ENCODE measurements at regions not wholly inside any gene's neighbourhood (a gene's known extent, or its start where the extent isn't known, plus 50 kb on each side); places are given as distances from the start of the nearest gene placed in this dataset.

DNA sequence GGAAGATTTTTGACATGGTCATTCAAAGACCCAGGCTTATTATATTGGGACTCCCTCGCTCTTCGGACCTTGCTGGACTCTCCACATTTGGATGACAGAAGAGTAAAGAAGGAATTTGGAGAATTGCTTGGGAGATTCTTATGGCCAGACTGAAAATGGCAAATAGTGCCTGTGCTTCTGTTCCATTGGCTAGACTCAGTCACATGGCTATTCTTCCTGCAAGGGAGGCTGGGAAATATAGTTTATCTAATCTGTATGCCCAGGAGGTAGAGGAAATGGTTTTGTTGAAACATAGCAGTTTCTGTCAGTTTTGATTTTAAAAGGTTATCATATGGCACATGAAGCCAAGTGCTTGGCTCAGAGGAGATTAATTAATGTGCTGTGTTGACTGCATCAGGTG, 286.6 kb upstream of the JAG1 start:
- BruUV-seq (replicated peaks), result no TSS peak
- in situ Hi-C loops (cut with MboI) (no loop called here), intact Hi-C loops (cut with micrococcal nuclease; ENCODE audit: unreplicated experiment) (no loop called here)
- Histone ChIP-seq H4K20me1 (ENCODE audit: control insufficient read depth, insufficient read depth) (no peaks in the 10 kb centered on the region), H3K9me3 (replicated peaks; ENCODE audit: control insufficient read depth, insufficient read depth, low read length) (no peaks in the 10 kb centered on the region), H3K4me2 (ENCODE audit: control insufficient read depth, insufficient read depth) (no peak overlapping the region), H3K4me3 (no peak overlapping the region), H2AFZ (ENCODE audit: control insufficient read depth, low read depth, low read length) (no peak overlapping the region), H3K27ac (ENCODE audit: control insufficient read depth, insufficient read depth) (no peak overlapping the region), H3K79me2 (ENCODE audit: control insufficient read depth, insufficient read depth, low read length) (no peaks in the 10 kb centered on the region), H3K4me1 (ENCODE audit: control insufficient read depth, insufficient read depth, low read length) (no peaks in the 10 kb centered on the region), H3K27me3 (replicated peaks in 1 of 2; ENCODE audit: control insufficient read depth in 2 of 2, insufficient read depth in 2 of 2, low read length in 1 of 2) (no peaks in the 10 kb centered on the region), H3K9ac (ENCODE audit: control insufficient read depth, insufficient read depth, low read length) (no peak overlapping the region), H3K36me3 (ENCODE audit: control insufficient read depth in 2 of 2, insufficient read depth in 2 of 2, low read length in 1 of 2) (no peaks in the 10 kb centered on the region)
- ChIA-PET SMC1A (ENCODE audit: uncharacterized antibody, unreplicated experiment) (interaction anchor here (0.7 kb wide), 1 partner anchor 90 kb away, joined by 3 read pairs; no protein-coding TSS in a partner anchor), CTCF (interaction anchor here (1.0 kb wide), 1 partner anchor 178 kb away, joined by 4 read pairs; no protein-coding TSS in a partner anchor), RAD21 (ENCODE audit: unreplicated experiment) (no interaction called here), POLR2A (no interaction called here)
- no peak for FAIRE-seq
- no peak for DNase-seq (ENCODE audit: low read depth, low spot score)
- TF ChIP-seq SMAD5 (IDR thresholded peaks at IDR 0.05; ENCODE audit: low read depth) (no peak), ZNF217 (IDR thresholded peaks at IDR 0.05) (no peak)
- 20% methylated on average over 2 of the region's 2 CpGs for WGBS (ENCODE audit: insufficient coverage, insufficient replicate concordance, low lambda C conversion rate, missing lambda C conversion rate)
- no peak for ATAC-seq

DNA sequence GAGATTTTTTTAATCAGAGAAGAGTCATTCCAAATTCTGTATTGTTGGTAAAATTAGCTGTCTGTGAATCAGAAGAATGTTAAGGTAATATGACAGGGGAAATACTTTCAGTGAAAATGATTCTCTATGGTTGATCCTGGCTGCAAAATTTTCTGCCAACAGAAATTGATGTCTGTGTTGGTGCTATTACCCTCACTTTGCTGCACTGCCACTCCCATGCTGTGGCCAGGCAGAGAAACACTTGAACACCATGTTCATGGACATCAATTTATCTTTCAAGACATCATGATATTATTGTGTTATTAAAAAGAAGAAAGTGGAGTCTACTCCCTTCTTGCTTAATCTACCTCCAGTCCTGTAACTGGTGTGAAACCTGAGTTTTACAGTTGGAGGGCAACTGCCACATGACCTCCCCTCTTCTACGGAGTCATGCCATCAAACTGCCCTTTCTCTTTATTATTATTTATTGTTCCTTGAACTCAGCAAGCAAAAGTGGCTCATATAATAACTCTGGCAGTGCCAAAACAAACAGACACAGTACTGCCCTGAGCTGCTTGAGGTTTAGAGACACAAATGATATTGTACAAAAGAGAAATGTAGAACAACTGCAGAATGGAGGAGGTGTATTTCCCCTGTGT, 288.0 kb upstream of the JAG1 start:
- intact Hi-C loops (cut with micrococcal nuclease; ENCODE audit: unreplicated experiment) (no loop called here), in situ Hi-C loops (cut with MboI) (no loop called here)
- Histone ChIP-seq H3K79me2 (ENCODE audit: control insufficient read depth, insufficient read depth, low read length) (no peaks in the 10 kb centered on the region), H3K4me1 (ENCODE audit: control insufficient read depth, insufficient read depth, low read length) (no peaks in the 10 kb centered on the region), H3K27ac (ENCODE audit: control insufficient read depth, insufficient read depth) (no peak overlapping the region), H3K36me3 (ENCODE audit: control insufficient read depth in 2 of 2, insufficient read depth in 2 of 2, low read length in 1 of 2) (no peaks in the 10 kb centered on the region), H3K4me2 (ENCODE audit: control insufficient read depth, insufficient read depth) (no peak overlapping the region), H3K9me3 (replicated peaks; ENCODE audit: control insufficient read depth, insufficient read depth, low read length) (no peaks in the 10 kb centered on the region), H2AFZ (ENCODE audit: control insufficient read depth, low read depth, low read length) (no peak overlapping the region), H3K4me3 (no peak overlapping the region), H3K27me3 (replicated peaks in 1 of 2; ENCODE audit: control insufficient read depth in 2 of 2, insufficient read depth in 2 of 2, low read length in 1 of 2) (no peaks in the 10 kb centered on the region), H3K9ac (ENCODE audit: control insufficient read depth, insufficient read depth, low read length) (no peak overlapping the region), H4K20me1 (ENCODE audit: control insufficient read depth, insufficient read depth) (no peaks in the 10 kb centered on the region)
- no TSS peak for BruUV-seq (replicated peaks)
- POLR2A ChIA-PET, result no interaction called here
- SMC1A ChIA-PET (ENCODE audit: uncharacterized antibody, unreplicated experiment), result no interaction called here
- FAIRE-seq (no peak), ATAC-seq (no peak), DNase-seq (ENCODE audit: low read depth, low spot score) (no peak)
- no peak for TF ChIP-seq SIX5 (IDR thresholded peaks at IDR 0.05; ENCODE audit: low read depth, low read length, severe bottlenecking)
- no peak for TF ChIP-seq CHD1 (IDR thresholded peaks at IDR 0.05; ENCODE audit: low read depth, low read length)
- no peak for TF ChIP-seq RELA (IDR thresholded peaks at IDR 0.05; ENCODE audit: borderline replicate concordance, partially characterized antibody)
- no peak for TF ChIP-seq ZNF217 (IDR thresholded peaks at IDR 0.05)
- TF ChIP-seq SREBF2 (IDR thresholded peaks at IDR 0.05; ENCODE audit: low read length), result no peak
- TF ChIP-seq, protein P1, sequence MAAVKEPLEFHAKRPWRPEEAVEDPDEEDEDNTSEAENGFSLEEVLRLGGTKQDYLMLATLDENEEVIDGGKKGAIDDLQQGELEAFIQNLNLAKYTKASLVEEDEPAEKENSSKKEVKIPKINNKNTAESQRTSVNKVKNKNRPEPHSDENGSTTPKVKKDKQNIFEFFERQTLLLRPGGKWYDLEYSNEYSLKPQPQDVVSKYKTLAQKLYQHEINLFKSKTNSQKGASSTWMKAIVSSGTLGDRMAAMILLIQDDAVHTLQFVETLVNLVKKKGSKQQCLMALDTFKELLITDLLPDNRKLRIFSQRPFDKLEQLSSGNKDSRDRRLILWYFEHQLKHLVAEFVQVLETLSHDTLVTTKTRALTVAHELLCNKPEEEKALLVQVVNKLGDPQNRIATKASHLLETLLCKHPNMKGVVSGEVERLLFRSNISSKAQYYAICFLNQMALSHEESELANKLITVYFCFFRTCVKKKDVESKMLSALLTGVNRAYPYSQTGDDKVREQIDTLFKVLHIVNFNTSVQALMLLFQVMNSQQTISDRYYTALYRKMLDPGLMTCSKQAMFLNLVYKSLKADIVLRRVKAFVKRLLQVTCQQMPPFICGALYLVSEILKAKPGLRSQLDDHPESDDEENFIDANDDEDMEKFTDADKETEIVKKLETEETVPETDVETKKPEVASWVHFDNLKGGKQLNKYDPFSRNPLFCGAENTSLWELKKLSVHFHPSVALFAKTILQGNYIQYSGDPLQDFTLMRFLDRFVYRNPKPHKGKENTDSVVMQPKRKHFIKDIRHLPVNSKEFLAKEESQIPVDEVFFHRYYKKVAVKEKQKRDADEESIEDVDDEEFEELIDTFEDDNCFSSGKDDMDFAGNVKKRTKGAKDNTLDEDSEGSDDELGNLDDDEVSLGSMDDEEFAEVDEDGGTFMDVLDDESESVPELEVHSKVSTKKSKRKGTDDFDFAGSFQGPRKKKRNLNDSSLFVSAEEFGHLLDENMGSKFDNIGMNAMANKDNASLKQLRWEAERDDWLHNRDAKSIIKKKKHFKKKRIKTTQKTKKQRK (IDR thresholded peaks at IDR 0.05; ENCODE audit: low read depth, low read length), result no peak
- TF ChIP-seq ZZZ3 (IDR thresholded peaks at IDR 0.05; ENCODE audit: control insufficient read depth, insufficient read length, low read depth), result no peak
- no peak for TF ChIP-seq EP300 (IDR thresholded peaks at IDR 0.05; ENCODE audit: borderline replicate concordance in 1 of 2, control insufficient read depth in 1 of 2, low read depth in 2 of 2, low read length in 2 of 2)
- 0% methylated on average over 1 of the region's 1 CpG for WGBS (ENCODE audit: insufficient coverage, insufficient replicate concordance, low lambda C conversion rate, missing lambda C conversion rate)
- RAD21 ChIA-PET (ENCODE audit: unreplicated experiment), result no interaction called here
- CTCF ChIA-PET, result no interaction called here

All from GM12878 (cell line).